ENCODE measurements at regions not wholly inside any gene's neighbourhood (a gene's known extent, or its start where the extent isn't known, plus 50 kb on each side); places are given as distances from the start of the nearest gene placed in this dataset.

DNA sequence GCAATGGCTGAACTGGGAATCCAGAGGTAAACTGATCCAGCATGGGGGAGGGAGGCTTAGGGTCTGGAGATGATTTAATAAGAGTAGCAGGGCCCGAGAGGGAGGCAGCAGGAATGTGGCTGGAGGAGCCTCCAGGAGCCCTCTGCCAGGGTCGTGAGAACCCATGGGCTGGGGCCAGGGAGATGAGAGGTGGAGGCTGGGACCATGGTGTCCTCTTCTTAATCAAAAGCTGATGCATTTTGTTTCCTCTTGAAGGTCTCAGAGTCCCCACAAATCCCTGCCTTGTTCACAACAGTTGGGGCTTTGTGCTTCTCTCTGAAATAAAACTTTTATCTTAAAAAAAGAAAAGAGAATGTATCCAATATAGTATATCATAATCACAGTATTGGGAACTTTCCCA is 123.7 kb upstream of the ZNF516 start (continued):
- no peak for TF ChIP-seq CEBPB (IDR thresholded peaks at IDR 0.05; ENCODE audit: low read depth, low read length)

GRCh38 chr18:76616373-76616772 is 121.3 kb upstream of the ZNF516 start:
- no peak overlapping the region for H3K27ac ChIP-seq (ENCODE audit: low read depth, low read length)
- 97% methylated on average over 7 of the region's 7 CpGs; no CpG with 5 or more reads in 1 of the 2 experiments for WGBS, 2 experiments (ENCODE audit: extremely low coverage in 1 of 2, insufficient coverage in 1 of 2, insufficient read length in 1 of 2, insufficient replicate concordance in 2 of 2, low coverage in 1 of 2, low lambda C conversion rate in 2 of 2, missing lambda C conversion rate in 1 of 2)
- H2BK20ac ChIP-seq (ENCODE audit: low read length): no peak overlapping the region
- no peak overlapping the region for H2BK5ac ChIP-seq (ENCODE audit: low read depth, low read length)
- ChIA-PET POLR2A (ENCODE audit: partially characterized antibody) (no interaction called here), CTCF (ENCODE audit: partially characterized antibody) (no interaction called here)
- H2BK15ac ChIP-seq (ENCODE audit: low read length): no peak overlapping the region
- no peaks in the 10 kb centered on the region; a peak in 1 of 8 replicates for H3K36me3 ChIP-seq (ENCODE audit: control insufficient read depth in 2 of 4, insufficient read depth in 4 of 4, low read length in 3 of 4)
- no peak overlapping the region for H3K23ac ChIP-seq (ENCODE audit: insufficient read length)
- H3K79me1 ChIP-seq (ENCODE audit: low read depth, low read length): no peaks in the 10 kb centered on the region
- no peak overlapping the region for H2BK12ac ChIP-seq (ENCODE audit: low read depth, low read length)
- H3K56ac ChIP-seq (replicated peaks; ENCODE audit: insufficient read length, low read depth, low read length): no peak overlapping the region
- H4K8ac ChIP-seq (ENCODE audit: extremely low read depth, insufficient read depth, low read length): no peak overlapping the region
- no peak overlapping the region for H3K14ac ChIP-seq (ENCODE audit: insufficient read length)
- peaks cover 0 to 9% (median 7%) of the 10 kb centered on the region in 4 experiments; a peak in 3 of 7 replicates for H3K27me3 ChIP-seq (replicated peaks in 1 of 4; ENCODE audit: control insufficient read depth in 3 of 4, extremely low read depth in 1 of 4, insufficient read depth in 3 of 4, low read length in 3 of 4)
- no peaks in the 10 kb centered on the region for H4K20me1 ChIP-seq (replicated peaks in 1 of 2; ENCODE audit: control insufficient read depth in 1 of 2, insufficient read depth in 2 of 2, low read length in 2 of 2)
- H3K79me2 ChIP-seq (ENCODE audit: control insufficient read depth in 1 of 2, insufficient read depth in 2 of 2, low read length in 2 of 2): no peaks in the 10 kb centered on the region
- no peak overlapping the region for H4K5ac ChIP-seq (ENCODE audit: insufficient read length, low read depth, low read length)
- no peak overlapping the region for H2AFZ ChIP-seq (ENCODE audit: low read length)
- no peak overlapping the region for H3K4ac ChIP-seq (replicated peaks; ENCODE audit: insufficient read length, low read depth, low read length)
- no peak overlapping the region for H3K4me2 ChIP-seq (ENCODE audit: insufficient read depth in 1 of 2, low read depth in 2 of 2, low read length in 2 of 2)
- H3K9me3 ChIP-seq (ENCODE audit: insufficient read depth in 2 of 2, low read depth in 1 of 2, low read length in 1 of 2): no peaks in the 10 kb centered on the region; a peak in 1 of 4 replicates
- H3K18ac ChIP-seq (ENCODE audit: extremely low read depth, low read length): no peak overlapping the region
- peaks cover 8% of the 10 kb centered on the region for H3K23me2 ChIP-seq (ENCODE audit: low read depth, low read length)
- H3K4me1 ChIP-seq (replicated peaks in 1 of 4; ENCODE audit: control insufficient read depth in 3 of 4, insufficient read depth in 4 of 4, low read length in 3 of 4): peaks cover 3 to 16% (median 9%) of the 10 kb centered on the region in 4 experiments; a peak in 6 of 7 replicates
- no peak overlapping the region for H4K91ac ChIP-seq (replicated peaks; ENCODE audit: insufficient read length, low read length)
- H3K4me3 ChIP-seq (ENCODE audit: extremely low read depth in 1 of 4, insufficient read depth in 2 of 4, low read depth in 3 of 4, low read length in 4 of 4): no peak overlapping the region
- DNase-seq (ENCODE audit: low read depth in 1 of 2, low spot score in 2 of 2) (no peak), FAIRE-seq (no peak)
- no peak overlapping the region for H3K9ac ChIP-seq (replicated peaks in 1 of 4; ENCODE audit: extremely low read depth in 1 of 4, low read depth in 3 of 4, low read length in 3 of 4)
- no peak overlapping the region for H2BK120ac ChIP-seq (replicated peaks; ENCODE audit: low read depth, low read length)
- H2AK5ac ChIP-seq (ENCODE audit: low read depth, low read length): no peak overlapping the region
- TF ChIP-seq EZH2 (IDR thresholded peaks at IDR 0.05; ENCODE audit: low read depth, low read length, severe bottlenecking): no peak
- no peak for TF ChIP-seq GTF2F1 (IDR thresholded peaks at IDR 0.05; ENCODE audit: borderline replicate concordance, low read depth, low read length)
- no peak for TF ChIP-seq SP4 (IDR thresholded peaks at IDR 0.05; ENCODE audit: low read length)
- no peak for TF ChIP-seq TAF1 (IDR thresholded peaks at IDR 0.05; ENCODE audit: low read depth, low read length)
- TF ChIP-seq SRF (IDR thresholded peaks at IDR 0.05; ENCODE audit: low read depth, low read length): no peak
- TF ChIP-seq FOSL1 (IDR thresholded peaks at IDR 0.05; ENCODE audit: insufficient read depth, low read depth, low read length): no peak
- TF ChIP-seq RBBP5 (IDR thresholded peaks at IDR 0.05; ENCODE audit: borderline replicate concordance, low read depth, low read length): no peak
- no peak for TF ChIP-seq CREB1 (IDR thresholded peaks at IDR 0.05)
- TF ChIP-seq PHF8 (conservative IDR thresholded peaks at IDR 0.05; ENCODE audit: low read depth, low read length): no peak
- TF ChIP-seq SUZ12 (IDR thresholded peaks at IDR 0.05; ENCODE audit: low read length): no peak
- no peak for TF ChIP-seq JUND (IDR thresholded peaks at IDR 0.05; ENCODE audit: low read length)
- no peak for TF ChIP-seq CTBP2 (IDR thresholded peaks at IDR 0.05; ENCODE audit: borderline replicate concordance, insufficient read depth, insufficient read length, low read length)
- TF ChIP-seq BRCA1 (IDR thresholded peaks at IDR 0.05; ENCODE audit: low read depth, low read length): no peak

All from H1 (cell line).